ENCODE measurements at regions not wholly inside any gene's neighbourhood (a gene's known extent, or its start where the extent isn't known, plus 50 kb on each side); places are given as distances from the start of the nearest gene placed in this dataset.

GRCh38 chr2:62443886-62444285, 62.1 kb downstream of the TMEM17 start:
- no peak for TF ChIP-seq CTCF (IDR thresholded peaks at IDR 0.05; ENCODE audit: low read depth, low read length, missing input control)
- no peak for TF ChIP-seq NR2F2 (IDR thresholded peaks at IDR 0.05)
- no peak for TF ChIP-seq REST (IDR thresholded peaks at IDR 0.05)
- no peak for TF ChIP-seq RAD21 (IDR thresholded peaks at IDR 0.05)
- no peak for TF ChIP-seq YY1 (IDR thresholded peaks at IDR 0.05)

Data from liver (tissue), 3 donors.